Bronchial epithelial cell (primary cell): ENCODE measurements at regions not wholly inside any gene's neighbourhood (a gene's known extent, or its start where the extent isn't known, plus 50 kb on each side); places are given as distances from the start of the nearest gene placed in this dataset.

Experiments used
- DNase-seq: peaks from one replicate; pipeline ENCODE4 v3.0.0-alpha.2; 2010; ENCODE audit warnings: low read depth
- FAIRE-seq: peaks from 2 replicates; lab custom pipeline; 2011; peaks lifted over from hg19 to GRCh38; lab: Jason Lieb, UNC
- H3K27me3 ChIP-seq: 2 replicates; pipeline ENCODE4 v1.5.1; 2011; ENCODE audit warnings: low read length; ENCODE audit not compliant: control insufficient read depth, insufficient read depth
- H3K36me3 ChIP-seq: 2 replicates; pipeline ENCODE4 v1.5.1; 2011; ENCODE audit warnings: low read length; ENCODE audit not compliant: control insufficient read depth, insufficient read depth
- H3K4me3 ChIP-seq: 2 replicates; pipeline ENCODE4 v1.5.1; 2011; ENCODE audit warnings: mild to moderate bottlenecking, low read depth, low read length, control low read depth
- TF ChIP-seq, protein P1 (sequence below): IDR thresholded peaks from 2 replicates; pipeline ENCODE4 v1.5.1; 2011; ENCODE audit warnings: mild to moderate bottlenecking, moderate library complexity, low read length, control low read depth, inconsistent platforms; ENCODE audit not compliant: insufficient read depth, severe bottlenecking

DNA sequence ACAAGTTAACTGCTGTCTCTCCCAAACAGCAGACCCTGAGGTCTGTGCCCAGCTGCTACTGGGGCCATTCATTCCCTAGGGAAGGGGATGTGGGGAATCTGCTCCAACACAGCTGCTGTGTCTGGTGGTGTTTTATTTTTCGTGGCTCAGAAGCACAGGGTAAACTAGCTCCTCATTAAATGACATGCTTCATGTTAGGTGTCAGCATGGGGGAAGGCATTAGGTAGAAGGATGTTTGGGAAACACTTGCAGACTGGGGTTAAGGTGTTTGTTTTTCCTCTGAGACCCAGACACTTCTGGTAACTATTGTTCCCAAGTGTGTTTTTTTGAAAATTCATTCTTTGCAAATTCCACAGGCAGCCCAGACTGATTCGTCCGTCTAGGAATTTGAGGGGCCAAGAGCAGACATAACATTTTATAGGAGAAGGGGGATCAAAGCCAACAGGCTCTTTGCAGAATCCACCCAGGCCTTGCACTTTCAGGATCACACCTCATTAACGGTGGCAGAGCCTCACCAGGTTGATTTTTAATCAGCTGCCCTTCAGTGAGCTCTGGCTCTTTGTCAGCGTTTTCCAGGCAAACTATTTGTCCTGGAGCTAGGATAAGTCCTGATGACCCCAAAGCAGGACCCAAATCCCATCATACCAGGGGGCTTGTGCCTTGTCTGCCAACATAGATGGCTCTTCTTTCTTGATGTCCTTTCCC is 65.4 kb upstream of the ITGA11 start:
- Histone ChIP-seq H3K36me3 (no peaks in the 10 kb centered on the region), H3K27me3 (peaks cover 4% of the 10 kb centered on the region), H3K4me3 (no peak overlapping the region)
- FAIRE-seq (no peak), DNase-seq (no peak)
- TF ChIP-seq, protein P1, sequence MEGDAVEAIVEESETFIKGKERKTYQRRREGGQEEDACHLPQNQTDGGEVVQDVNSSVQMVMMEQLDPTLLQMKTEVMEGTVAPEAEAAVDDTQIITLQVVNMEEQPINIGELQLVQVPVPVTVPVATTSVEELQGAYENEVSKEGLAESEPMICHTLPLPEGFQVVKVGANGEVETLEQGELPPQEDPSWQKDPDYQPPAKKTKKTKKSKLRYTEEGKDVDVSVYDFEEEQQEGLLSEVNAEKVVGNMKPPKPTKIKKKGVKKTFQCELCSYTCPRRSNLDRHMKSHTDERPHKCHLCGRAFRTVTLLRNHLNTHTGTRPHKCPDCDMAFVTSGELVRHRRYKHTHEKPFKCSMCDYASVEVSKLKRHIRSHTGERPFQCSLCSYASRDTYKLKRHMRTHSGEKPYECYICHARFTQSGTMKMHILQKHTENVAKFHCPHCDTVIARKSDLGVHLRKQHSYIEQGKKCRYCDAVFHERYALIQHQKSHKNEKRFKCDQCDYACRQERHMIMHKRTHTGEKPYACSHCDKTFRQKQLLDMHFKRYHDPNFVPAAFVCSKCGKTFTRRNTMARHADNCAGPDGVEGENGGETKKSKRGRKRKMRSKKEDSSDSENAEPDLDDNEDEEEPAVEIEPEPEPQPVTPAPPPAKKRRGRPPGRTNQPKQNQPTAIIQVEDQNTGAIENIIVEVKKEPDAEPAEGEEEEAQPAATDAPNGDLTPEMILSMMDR, result no peak

DNA sequence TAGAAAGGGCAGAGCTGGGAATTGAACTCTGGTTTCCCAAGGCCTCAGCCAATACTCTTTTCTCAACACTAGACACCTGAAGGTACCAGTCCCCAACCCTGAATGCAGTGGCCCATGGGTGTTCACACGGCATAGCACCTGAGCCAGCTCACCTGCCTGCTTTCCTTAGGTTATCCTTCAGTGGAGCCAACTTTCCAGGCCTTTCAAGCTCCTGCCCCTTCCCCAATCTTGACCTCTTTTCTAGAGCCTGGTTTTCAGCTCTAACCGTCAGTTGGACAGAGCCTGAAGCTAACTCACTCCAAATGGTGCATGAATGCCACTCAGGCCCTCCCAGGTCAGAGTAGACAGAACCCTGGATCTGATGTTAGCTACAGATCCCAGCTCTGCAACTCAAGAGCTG is 66.1 kb upstream of the ITGA11 start:
- Histone ChIP-seq H3K36me3 (no peaks in the 10 kb centered on the region), H3K4me3 (no peak overlapping the region), H3K27me3 (peaks cover 4% of the 10 kb centered on the region)
- DNase-seq, result no peak
- TF ChIP-seq, protein P1, result no peak
- FAIRE-seq, result no peak

DNA sequence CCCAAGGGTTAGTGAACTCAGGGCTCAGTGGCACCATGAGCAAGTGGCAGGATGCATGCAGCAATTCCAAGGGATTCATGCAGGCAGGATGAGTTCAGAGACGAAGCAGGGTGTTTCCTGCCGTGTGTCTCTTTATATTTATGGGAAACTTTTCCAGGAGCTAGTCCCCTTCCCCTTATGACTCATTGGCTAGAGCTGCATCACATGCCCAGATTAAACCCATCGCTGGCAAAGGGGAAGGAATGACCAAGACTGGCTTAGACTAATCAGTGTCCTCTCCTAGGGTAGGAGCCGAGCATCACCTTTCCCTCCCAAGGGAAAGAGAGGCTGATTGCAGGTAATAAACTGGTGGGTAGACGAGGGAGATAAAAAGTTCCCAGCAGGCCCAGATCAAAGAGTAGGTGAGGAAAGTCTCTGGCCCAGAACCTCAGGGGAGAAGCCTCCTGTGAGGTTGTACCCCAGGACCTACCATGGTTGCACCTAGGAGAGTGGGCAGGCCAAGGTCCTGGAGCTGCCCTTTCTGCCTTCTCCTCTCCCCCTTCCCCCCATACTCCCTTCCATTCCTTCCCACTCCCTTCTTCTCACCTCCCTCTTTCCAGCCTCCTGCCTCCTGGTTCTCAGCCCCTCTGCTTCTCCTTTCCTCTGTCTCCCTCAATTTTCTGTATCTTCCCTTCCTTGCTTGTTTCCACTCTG is 67.8 kb upstream of the ITGA11 start:
- Histone ChIP-seq H3K4me3 (no peak overlapping the region), H3K36me3 (no peaks in the 10 kb centered on the region), H3K27me3 (no peaks in the 10 kb centered on the region)
- no peak for DNase-seq
- TF ChIP-seq, protein P1, result no peak
- FAIRE-seq, result no peak

DNA sequence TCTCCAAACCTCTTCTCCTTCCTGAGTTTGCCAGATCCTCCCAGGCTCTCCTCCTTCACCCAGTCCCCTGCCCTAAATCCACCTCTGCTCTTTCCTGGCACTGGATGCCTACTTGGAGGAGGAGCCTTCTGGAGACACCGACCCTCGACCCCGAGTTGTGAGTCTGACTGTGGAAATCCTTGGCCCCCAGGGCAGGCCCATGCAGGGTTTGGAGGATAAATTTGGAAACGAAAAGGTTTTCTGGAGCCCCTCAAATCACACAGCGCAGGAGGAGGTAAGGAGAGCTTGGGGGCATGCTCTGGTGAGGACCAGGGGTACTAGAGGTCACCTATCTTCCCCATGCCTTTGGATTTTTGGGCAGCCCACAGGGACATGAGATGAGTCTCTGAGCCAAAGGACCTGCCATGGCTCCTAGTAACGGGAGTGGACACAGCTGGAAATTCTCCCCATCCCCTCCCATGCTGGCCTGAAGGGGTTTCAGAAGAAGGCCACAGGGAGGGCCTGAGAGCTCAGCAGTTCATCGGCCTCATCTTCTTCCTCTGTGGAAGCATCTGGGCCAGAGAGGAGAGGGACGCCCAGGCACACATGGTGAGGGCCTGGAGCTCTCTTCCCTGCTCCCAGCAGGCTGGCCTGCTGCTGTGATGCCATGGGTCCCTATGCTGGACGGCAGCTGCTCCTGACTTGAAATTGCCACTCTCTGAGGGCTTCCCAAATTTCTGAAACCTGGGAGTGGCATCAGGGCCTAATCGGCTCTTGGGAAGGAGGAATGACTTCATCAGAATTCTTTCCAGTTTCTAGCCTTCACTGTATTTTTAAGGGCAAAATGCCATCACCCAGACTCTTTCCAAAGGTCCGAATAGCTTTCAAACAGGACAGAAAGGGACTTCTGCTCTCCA is 68.6 kb upstream of the ITGA11 start:
- H3K36me3 ChIP-seq, result no peaks in the 10 kb centered on the region
- FAIRE-seq, result no peak
- TF ChIP-seq, protein P1, result no peak
- DNase-seq, result no peak
- no peak overlapping the region for H3K4me3 ChIP-seq
- no peaks in the 10 kb centered on the region for H3K27me3 ChIP-seq

DNA sequence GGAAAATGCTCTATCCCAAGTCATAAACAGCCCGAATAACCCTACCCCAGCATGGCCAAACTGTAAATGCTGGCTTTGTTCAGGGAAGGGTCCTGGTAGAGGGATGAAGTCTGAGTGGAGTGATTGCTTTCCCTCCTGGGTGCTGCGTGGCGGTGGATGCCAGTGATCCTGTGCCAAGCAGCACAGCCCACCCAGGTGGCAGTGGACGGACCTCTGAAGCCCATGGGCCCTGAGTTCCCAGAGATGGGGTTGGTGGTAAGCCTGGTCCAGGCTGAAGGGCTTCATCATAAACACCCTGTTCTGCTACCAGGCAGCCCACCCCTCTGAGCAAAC is 69.3 kb upstream of the ITGA11 start:
- FAIRE-seq (no peak), DNase-seq (no peak)
- H3K36me3 ChIP-seq, result no peaks in the 10 kb centered on the region
- TF ChIP-seq, protein P1, result no peak
- no peak overlapping the region for H3K4me3 ChIP-seq
- H3K27me3 ChIP-seq, result no peaks in the 10 kb centered on the region
